ENCODE measurements at regions not wholly inside any gene's neighbourhood (a gene's known extent, or its start where the extent isn't known, plus 50 kb on each side); places are given as distances from the start of the nearest gene placed in this dataset.

DNA sequence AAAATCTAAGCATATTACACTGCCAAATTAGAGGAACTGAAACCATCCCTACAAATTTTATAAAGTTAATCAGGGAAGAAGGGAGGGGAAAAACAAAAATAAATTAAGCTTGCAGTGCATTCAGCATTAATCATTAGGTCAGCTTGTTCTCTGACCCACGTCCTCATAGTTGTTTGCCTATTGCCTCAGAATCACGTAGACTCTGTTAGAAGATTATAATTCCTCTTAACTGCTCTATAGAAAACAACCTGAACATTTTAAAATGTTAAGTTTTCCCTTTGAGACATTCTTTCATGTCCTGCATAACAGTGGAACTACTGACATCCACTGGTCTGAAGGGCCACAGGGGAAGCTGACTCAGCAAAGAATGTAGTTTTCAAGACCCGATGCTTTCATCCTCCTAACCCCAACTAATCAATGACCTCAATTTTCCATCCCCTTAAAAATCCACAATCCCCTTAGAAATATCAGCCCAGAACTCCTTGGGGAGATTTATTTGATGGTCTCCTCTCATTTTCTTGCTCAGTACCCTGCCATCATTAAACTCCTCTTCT lies 112.4 kb downstream of the FBXO4 start:
- H3K27ac ChIP-seq (ENCODE audit: low read length), result no peak overlapping the region
- TF ChIP-seq, protein P1, sequence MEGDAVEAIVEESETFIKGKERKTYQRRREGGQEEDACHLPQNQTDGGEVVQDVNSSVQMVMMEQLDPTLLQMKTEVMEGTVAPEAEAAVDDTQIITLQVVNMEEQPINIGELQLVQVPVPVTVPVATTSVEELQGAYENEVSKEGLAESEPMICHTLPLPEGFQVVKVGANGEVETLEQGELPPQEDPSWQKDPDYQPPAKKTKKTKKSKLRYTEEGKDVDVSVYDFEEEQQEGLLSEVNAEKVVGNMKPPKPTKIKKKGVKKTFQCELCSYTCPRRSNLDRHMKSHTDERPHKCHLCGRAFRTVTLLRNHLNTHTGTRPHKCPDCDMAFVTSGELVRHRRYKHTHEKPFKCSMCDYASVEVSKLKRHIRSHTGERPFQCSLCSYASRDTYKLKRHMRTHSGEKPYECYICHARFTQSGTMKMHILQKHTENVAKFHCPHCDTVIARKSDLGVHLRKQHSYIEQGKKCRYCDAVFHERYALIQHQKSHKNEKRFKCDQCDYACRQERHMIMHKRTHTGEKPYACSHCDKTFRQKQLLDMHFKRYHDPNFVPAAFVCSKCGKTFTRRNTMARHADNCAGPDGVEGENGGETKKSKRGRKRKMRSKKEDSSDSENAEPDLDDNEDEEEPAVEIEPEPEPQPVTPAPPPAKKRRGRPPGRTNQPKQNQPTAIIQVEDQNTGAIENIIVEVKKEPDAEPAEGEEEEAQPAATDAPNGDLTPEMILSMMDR (IDR thresholded peaks at IDR 0.05; ENCODE audit: borderline replicate concordance, extremely low read depth, low read length, poor library complexity, severe bottlenecking), result no peak
- TF ChIP-seq EZH2 (IDR thresholded peaks at IDR 0.05; ENCODE audit: borderline replicate concordance, low read depth, low read length, severe bottlenecking), result no peak
- no peaks in the 10 kb centered on the region for H3K79me2 ChIP-seq (ENCODE audit: insufficient read depth, low read length)
- H3K9me3 ChIP-seq (ENCODE audit: insufficient read depth, low read length, severe bottlenecking), result no peaks in the 10 kb centered on the region
- H3K9ac ChIP-seq (ENCODE audit: low read depth, low read length), result no peak overlapping the region
- H3K36me3 ChIP-seq (ENCODE audit: insufficient read depth, low read length), result no peaks in the 10 kb centered on the region
- no peaks in the 10 kb centered on the region for H3K4me1 ChIP-seq (ENCODE audit: insufficient read depth, low read length)
- DNase-seq, result no peak
- H2AFZ ChIP-seq (ENCODE audit: low read depth, low read length), result no peak overlapping the region
- H3K27me3 ChIP-seq (ENCODE audit: insufficient read depth, low read length, poor library complexity), result no peaks in the 10 kb centered on the region
- H3K4me2 ChIP-seq (ENCODE audit: insufficient read depth, low read length), result no peak overlapping the region
- H4K20me1 ChIP-seq (ENCODE audit: insufficient read depth, low read length), result no peaks in the 10 kb centered on the region
- H3K4me3 ChIP-seq (ENCODE audit: low read depth in 1 of 2, low read length in 2 of 2), result no peak overlapping the region
- ATAC-seq (ENCODE audit: insufficient read depth, low read depth), result no peak

DNA sequence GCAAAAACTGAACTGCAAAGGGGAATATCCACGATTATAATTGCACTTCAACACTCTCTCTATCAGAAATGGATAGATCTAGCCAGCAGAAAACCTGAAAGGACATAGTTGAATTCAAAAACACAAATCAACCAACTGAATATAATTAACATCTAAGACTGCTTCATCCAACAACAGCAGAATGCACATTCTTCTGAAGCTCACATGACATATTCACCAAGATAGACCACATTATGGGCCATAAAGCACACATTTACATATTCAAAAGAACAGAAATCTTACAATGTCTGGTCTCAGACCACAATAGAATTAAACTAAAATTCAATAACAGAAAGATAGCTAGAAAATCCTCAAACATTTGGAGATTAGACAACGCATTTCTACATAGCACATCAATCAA lies 118.3 kb downstream of the FBXO4 start:
- no peak for DNase-seq
- TF ChIP-seq, protein P1 (IDR thresholded peaks at IDR 0.05; ENCODE audit: borderline replicate concordance, extremely low read depth, low read length, poor library complexity, severe bottlenecking), result no peak
- TF ChIP-seq EZH2 (IDR thresholded peaks at IDR 0.05; ENCODE audit: borderline replicate concordance, low read depth, low read length, severe bottlenecking), result no peak
- Histone ChIP-seq H3K9ac (ENCODE audit: low read depth, low read length) (no peak overlapping the region), H2AFZ (ENCODE audit: low read depth, low read length) (no peak overlapping the region), H3K27ac (ENCODE audit: low read length) (no peak overlapping the region), H3K36me3 (ENCODE audit: insufficient read depth, low read length) (no peaks in the 10 kb centered on the region), H3K79me2 (ENCODE audit: insufficient read depth, low read length) (no peaks in the 10 kb centered on the region), H3K27me3 (ENCODE audit: insufficient read depth, low read length, poor library complexity) (no peaks in the 10 kb centered on the region), H4K20me1 (ENCODE audit: insufficient read depth, low read length) (no peaks in the 10 kb centered on the region), H3K4me1 (ENCODE audit: insufficient read depth, low read length) (no peaks in the 10 kb centered on the region), H3K4me2 (ENCODE audit: insufficient read depth, low read length) (no peak overlapping the region), H3K9me3 (ENCODE audit: insufficient read depth, low read length, severe bottlenecking) (no peaks in the 10 kb centered on the region), H3K4me3 (ENCODE audit: low read depth in 1 of 2, low read length in 2 of 2) (no peak overlapping the region)
- ATAC-seq (ENCODE audit: insufficient read depth, low read depth), result no peak

DNA sequence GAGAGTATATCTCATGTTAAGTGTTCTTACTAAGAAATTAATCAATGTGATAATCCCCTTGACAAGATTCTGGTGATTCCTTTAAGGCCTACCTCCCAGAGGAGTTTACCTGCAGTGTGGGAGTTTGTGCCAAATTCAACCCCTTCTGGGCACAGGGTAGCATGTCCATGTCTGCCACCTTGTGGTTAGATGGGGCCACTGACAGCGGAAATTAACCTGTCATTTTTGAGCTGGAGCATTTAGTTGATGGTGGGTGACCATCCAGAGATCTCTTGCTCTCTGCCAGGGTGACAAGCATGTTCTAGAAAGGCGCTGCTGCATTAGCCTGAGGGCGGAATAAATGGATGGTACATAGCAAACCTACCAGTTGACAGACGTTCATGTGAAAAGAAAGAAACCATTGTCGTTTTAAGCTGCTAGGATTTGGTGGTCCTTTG lies 132.2 kb downstream of the FBXO4 start:
- Histone ChIP-seq H3K27ac (ENCODE audit: low read length) (no peak overlapping the region), H3K79me2 (ENCODE audit: insufficient read depth, low read length) (no peaks in the 10 kb centered on the region), H2AFZ (ENCODE audit: low read depth, low read length) (no peak overlapping the region), H3K4me1 (ENCODE audit: insufficient read depth, low read length) (no peaks in the 10 kb centered on the region), H3K4me3 (ENCODE audit: low read depth in 1 of 2, low read length in 2 of 2) (no peak overlapping the region), H3K36me3 (ENCODE audit: insufficient read depth, low read length) (no peaks in the 10 kb centered on the region), H3K27me3 (ENCODE audit: insufficient read depth, low read length, poor library complexity) (peaks cover 2% of the 10 kb centered on the region), H3K9ac (ENCODE audit: low read depth, low read length) (no peak overlapping the region), H3K9me3 (ENCODE audit: insufficient read depth, low read length, severe bottlenecking) (no peaks in the 10 kb centered on the region), H4K20me1 (ENCODE audit: insufficient read depth, low read length) (no peaks in the 10 kb centered on the region), H3K4me2 (ENCODE audit: insufficient read depth, low read length) (no peak overlapping the region)
- DNase-seq (peak; percentile 53), ATAC-seq (ENCODE audit: insufficient read depth, low read depth) (peak; percentile 88)
- TF ChIP-seq, protein P1 (IDR thresholded peaks at IDR 0.05; ENCODE audit: borderline replicate concordance, extremely low read depth, low read length, poor library complexity, severe bottlenecking), result peak; percentile 87
- TF ChIP-seq EZH2 (IDR thresholded peaks at IDR 0.05; ENCODE audit: borderline replicate concordance, low read depth, low read length, severe bottlenecking), result no peak
